LNCAP (cell line): ENCODE measurements at regions not wholly inside any gene's neighbourhood (a gene's known extent, or its start where the extent isn't known, plus 50 kb on each side); places are given as distances from the start of the nearest gene placed in this dataset.

Experiments
- TF ChIP-seq, protein P1 (sequence below): fragments of 450-650 bp; IDR thresholded peaks from 2 replicates; pipeline ENCODE4 v1.5.1; 2017; ENCODE audit warnings: mild to moderate bottlenecking

DNA sequence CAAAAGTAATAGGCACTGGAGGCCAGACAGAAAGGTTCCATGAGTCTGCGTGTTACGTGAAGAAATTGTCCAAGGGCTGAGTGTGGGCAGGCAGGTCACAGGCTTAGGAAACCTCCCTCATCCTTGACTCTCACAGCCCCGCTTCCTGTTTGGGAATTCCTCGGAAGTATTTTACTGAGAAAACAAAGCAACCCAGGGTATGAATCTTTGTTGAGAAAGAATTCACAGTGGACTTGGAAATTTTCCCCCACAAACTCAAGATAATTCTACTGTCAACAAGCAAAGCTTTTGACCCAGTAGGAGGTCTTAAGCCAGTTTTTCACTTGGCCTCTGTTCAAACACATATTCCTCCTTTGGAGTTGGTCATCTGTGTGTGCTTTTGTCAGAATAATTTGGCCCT is 377.1 kb upstream of the TPM1 start:
- TF ChIP-seq, protein P1, sequence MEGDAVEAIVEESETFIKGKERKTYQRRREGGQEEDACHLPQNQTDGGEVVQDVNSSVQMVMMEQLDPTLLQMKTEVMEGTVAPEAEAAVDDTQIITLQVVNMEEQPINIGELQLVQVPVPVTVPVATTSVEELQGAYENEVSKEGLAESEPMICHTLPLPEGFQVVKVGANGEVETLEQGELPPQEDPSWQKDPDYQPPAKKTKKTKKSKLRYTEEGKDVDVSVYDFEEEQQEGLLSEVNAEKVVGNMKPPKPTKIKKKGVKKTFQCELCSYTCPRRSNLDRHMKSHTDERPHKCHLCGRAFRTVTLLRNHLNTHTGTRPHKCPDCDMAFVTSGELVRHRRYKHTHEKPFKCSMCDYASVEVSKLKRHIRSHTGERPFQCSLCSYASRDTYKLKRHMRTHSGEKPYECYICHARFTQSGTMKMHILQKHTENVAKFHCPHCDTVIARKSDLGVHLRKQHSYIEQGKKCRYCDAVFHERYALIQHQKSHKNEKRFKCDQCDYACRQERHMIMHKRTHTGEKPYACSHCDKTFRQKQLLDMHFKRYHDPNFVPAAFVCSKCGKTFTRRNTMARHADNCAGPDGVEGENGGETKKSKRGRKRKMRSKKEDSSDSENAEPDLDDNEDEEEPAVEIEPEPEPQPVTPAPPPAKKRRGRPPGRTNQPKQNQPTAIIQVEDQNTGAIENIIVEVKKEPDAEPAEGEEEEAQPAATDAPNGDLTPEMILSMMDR = no peak

DNA sequence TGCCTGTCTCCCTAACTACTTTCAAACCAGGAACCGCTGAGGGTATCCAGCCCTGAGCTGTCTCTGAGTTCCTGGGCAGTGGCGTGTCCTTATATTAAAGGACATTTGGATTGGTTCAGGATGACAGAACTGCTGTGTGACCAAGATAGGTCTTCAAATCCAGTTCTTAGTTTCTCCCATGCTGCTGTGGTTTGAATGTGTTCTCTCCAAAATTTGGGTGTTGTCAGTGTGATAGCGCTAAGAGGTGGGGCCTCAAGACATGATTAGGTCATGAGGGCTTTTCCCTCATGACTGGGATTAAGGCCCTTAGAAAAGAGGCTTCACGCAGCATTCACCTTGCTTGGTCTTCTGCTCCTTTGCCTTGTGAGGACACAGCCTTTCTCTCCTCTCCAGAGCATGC is 376.5 kb upstream of the TPM1 start:
- TF ChIP-seq, protein P1 = no peak

DNA sequence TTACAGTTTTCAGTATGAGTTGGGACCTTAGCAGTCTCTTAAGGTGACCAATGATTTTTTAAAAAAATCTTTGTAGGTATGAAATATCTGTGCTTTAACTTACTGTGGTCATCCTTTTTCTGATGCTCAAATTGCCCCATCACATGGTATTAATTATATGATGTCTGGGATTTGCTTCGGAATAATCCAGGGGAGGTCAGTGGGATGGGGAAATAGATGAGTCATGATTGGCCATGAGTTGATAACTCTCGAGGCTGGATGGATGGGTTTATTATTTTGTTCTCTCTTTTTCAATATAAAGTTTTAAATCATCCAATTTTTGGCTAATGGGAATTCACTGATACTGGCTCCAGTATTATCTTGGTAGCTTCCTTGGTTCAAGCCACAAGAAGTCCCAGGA is 370.3 kb upstream of the TPM1 start:
- TF ChIP-seq, protein P1 = no peak

DNA sequence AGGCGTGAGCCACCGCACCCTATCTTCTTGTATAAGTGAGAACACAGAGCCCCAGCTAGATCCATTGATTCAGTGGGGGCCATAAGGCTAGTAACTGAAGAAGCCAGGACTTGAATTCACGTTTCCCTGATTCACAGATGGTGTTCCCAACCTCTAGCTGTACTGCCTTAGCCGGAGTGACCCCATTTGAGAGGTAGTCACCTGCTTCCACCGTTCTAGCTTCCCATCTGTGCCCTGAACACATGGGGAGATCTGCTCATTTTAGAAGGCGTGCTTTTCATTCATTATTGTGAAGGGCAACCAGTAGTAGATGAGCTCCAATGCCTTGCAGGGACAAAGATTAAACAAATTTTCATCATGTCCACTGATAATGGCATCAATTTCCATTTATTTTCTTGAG is 365.7 kb upstream of the TPM1 start:
- TF ChIP-seq, protein P1 = no peak

DNA sequence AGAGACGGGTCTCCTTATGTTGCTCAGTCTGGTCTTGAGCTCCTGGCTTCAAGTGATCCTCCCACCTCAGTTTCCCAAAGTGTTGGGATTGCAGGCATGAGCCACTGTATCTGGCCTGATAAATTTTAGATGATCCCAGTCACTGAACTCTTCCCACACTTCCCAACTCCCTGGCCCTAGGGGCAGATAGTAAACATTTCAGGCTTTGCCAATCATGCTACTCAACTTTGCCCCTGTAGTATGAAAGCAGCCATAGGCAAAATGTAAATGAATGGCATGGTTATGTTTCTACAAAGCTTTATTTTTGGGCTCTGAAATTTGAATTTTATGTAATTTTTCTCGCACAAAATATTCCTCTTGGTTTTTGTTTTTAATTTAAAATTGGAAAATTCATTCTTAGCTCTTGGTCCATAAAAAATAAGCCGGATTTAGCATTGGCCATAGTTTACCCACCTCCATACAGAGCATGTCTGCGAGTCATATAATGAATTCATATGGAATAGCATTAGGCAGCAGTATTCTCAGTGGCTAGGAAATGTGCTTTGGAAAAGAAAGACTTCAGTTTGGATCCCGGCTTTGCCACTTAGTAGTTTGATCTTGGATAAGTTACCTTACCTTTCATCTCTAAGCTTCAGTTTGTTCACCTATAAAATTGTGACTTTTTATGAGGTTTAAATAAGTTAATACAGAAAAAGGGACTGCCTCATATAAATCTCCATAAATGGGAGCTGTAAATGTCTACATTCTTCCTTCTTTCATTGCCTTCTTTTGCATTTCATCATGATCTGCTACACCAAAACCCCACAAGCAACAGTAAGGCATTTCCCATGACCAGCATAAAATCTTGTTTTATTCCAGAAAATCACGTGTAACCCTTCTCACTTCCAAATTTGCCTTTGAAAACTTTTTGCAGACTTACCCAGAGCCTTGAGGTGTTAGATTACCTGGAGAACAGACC is 360.3 kb upstream of the TPM1 start:
- TF ChIP-seq, protein P1 = no peak

DNA sequence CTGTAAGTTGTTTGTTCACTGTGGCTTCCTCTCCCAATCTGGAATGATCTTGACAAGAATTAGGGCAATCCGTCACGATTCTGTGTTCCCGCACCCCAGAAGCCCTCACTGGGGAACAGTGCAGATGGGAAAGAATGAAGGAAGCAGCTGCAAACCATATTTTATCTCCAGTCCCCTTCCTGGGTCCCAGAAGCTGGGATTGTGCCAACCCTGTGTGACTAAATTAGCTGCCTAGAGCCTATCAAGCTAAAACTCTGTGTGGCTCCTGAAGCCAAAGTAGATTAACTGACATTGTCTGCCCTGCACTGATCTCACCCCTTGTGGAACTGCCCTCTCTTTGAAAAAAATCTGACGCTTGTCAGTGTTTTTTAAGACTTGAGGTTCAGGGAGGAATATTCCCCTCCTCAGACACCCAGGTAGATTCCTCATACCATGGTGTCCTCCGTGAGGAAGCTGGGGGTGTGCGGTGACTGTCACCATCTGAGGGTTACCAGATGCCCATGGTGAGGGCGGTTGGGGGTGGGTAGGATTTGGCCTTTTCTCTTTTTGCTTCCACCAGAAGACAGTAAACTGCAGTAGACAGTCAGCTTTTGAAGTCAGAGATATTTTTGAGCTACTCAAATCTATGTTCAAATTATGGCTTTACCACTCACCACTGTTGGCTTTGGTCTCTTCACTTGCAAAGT is 358.3 kb upstream of the TPM1 start:
- TF ChIP-seq, protein P1 = no peak

DNA sequence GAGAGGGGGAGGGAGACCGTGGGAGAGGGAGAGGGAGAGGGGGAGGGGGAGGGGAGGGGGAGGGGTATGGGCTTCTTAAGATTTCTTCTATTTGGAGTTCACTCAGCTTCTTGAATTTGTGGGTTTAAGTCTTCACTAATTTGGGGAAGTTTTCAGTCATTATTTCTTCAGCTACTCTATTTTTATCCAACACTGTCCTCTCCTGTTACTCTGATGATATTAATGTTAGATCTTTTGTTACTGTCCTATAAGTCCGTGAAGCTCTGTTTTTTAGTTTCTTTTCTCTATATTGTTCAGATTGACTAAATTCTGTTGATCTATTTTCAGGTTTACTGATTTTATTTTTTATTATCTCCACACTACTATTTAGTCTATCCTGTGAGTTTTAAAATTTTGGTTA is 351.5 kb upstream of the TPM1 start:
- TF ChIP-seq, protein P1 = no peak
